Inflammatory macrophage treated with lipopolysaccharide for 4 hours (primary cell): ENCODE measurements at regions not wholly inside any gene's neighbourhood (a gene's known extent, or its start where the extent isn't known, plus 50 kb on each side); places are given as distances from the start of the nearest gene placed in this dataset.
"Not testable (repeated sequence)": the region's sequence is repeated elsewhere in the genome, so short reads cannot be mapped to it uniquely, and the experiment has no call there.

Experiments used
- DNase-seq: peaks from one replicate; pipeline ENCODE4 v3.0.0-alpha.2; 2020

- DNase-seq = not testable (repeated sequence)
Measured at GRCh38 chr1:182225755-182226154, 164.2 kb upstream of the ZNF648 start.

- not testable (repeated sequence) for DNase-seq
Measured at GRCh38 chr1:182221990-182222389, 160.5 kb upstream of the ZNF648 start.

GRCh38 chr1:182221367-182221766 is 159.9 kb upstream of the ZNF648 start:
- not testable (repeated sequence) for DNase-seq

GRCh38 chr1:182217967-182218366 is 156.5 kb upstream of the ZNF648 start:
- DNase-seq = no peak

GRCh38 chr1:182217071-182217470 is 155.6 kb upstream of the ZNF648 start:
- no peak for DNase-seq

- no peak for DNase-seq
Measured at GRCh38 chr1:182215764-182216163, 154.3 kb upstream of the ZNF648 start.

- peak; percentile 23 for DNase-seq
Measured at GRCh38 chr1:182213163-182213562, 151.7 kb upstream of the ZNF648 start.

GRCh38 chr1:182211386-182211785 is 149.9 kb upstream of the ZNF648 start:
- DNase-seq = peak; percentile 67

GRCh38 chr1:182210417-182210816 is 148.9 kb upstream of the ZNF648 start:
- peak; percentile 42 for DNase-seq

GRCh38 chr1:182207300-182207699 is 145.8 kb upstream of the ZNF648 start:
- DNase-seq = peak; percentile 32

GRCh38 chr1:182206626-182207239 is 145.2 kb upstream of the ZNF648 start:
- no peak for DNase-seq

GRCh38 chr1:182205351-182206022 is 144.0 kb upstream of the ZNF648 start:
- DNase-seq = peak; percentile 84

- no peak for DNase-seq
Measured at GRCh38 chr1:182203191-182203875, 141.8 kb upstream of the ZNF648 start.

GRCh38 chr1:182201490-182201889 is 140.0 kb upstream of the ZNF648 start:
- DNase-seq = not testable (repeated sequence)

GRCh38 chr1:182200025-182200812 is 138.7 kb upstream of the ZNF648 start:
- DNase-seq = no peak

GRCh38 chr1:182198006-182198605 is 136.6 kb upstream of the ZNF648 start:
- DNase-seq = peak; percentile 43

- DNase-seq = peak; percentile 54
Measured at GRCh38 chr1:182196897-182197870, 135.7 kb upstream of the ZNF648 start.

GRCh38 chr1:182195733-182196132 is 134.2 kb upstream of the ZNF648 start:
- no peak for DNase-seq

- peak; percentile 97 for DNase-seq
Measured at GRCh38 chr1:182193908-182194550, 132.5 kb upstream of the ZNF648 start.

GRCh38 chr1:182192966-182193365 is 131.5 kb upstream of the ZNF648 start:
- peak; percentile 78 for DNase-seq

GRCh38 chr1:182192215-182192614 is 130.7 kb upstream of the ZNF648 start:
- no peak for DNase-seq
